Neural crest cell (in vitro differentiated cells): ENCODE measurements at regions not wholly inside any gene's neighbourhood (a gene's known extent, or its start where the extent isn't known, plus 50 kb on each side); places are given as distances from the start of the nearest gene placed in this dataset.

Experiments used
- DNase-seq: peaks from one replicate; pipeline ENCODE4 v3.0.0; 2021; ENCODE audit warnings: low read depth, mixed read lengths, low spot score
- H3K27ac Mint-ChIP-seq: one replicate; pipeline ENCODE4 v1.8.0; 2021; ENCODE audit warnings: mild to moderate bottlenecking, mixed read lengths; ENCODE audit not compliant: unreplicated experiment
- H3K27me3 Mint-ChIP-seq: 2 replicates; pipeline ENCODE4 v1.8.0; 2021; ENCODE audit warnings: low read depth, mild to moderate bottlenecking, mixed read lengths
- H3K36me3 Mint-ChIP-seq: 2 replicates; pipeline ENCODE4 v1.8.0; 2021; ENCODE audit warnings: low read depth, mild to moderate bottlenecking, mixed read lengths
- H3K4me1 Mint-ChIP-seq: 2 replicates; pipeline ENCODE4 v1.8.0; 2021; ENCODE audit warnings: mixed read lengths
- H3K4me3 Mint-ChIP-seq: one replicate; pipeline ENCODE4 v1.8.0; 2021; ENCODE audit warnings: mild to moderate bottlenecking, mixed read lengths
- H3K9me3 Mint-ChIP-seq: 2 replicates; pipeline ENCODE4 v1.8.0; 2021; ENCODE audit warnings: mixed read lengths
- CTCF ChIP-seq: fragments of 200-600 bp; sonication (generic); conservative IDR thresholded peaks from 2 replicates; pipeline ENCODE4 v1.5.0; 2021; ENCODE audit warnings: antibody characterized with exemption, mild to moderate bottlenecking

GRCh38 chr14:87869619-87870583 is 123.1 kb downstream of the GALC start:
- no peak overlapping the region for H3K4me3 Mint-ChIP-seq
- peaks cover under 1% of the 10 kb centered on the region for H3K4me1 Mint-ChIP-seq
- TF ChIP-seq CTCF: no peak
- no peak overlapping the region for H3K27ac Mint-ChIP-seq
- H3K9me3 Mint-ChIP-seq: peaks cover 3% of the 10 kb centered on the region
- H3K36me3 Mint-ChIP-seq: no peaks in the 10 kb centered on the region
- no peak for DNase-seq
- H3K27me3 Mint-ChIP-seq: no peaks in the 10 kb centered on the region

- TF ChIP-seq CTCF: no peak
- H3K4me3 Mint-ChIP-seq: no peak overlapping the region
- no peaks in the 10 kb centered on the region for H3K36me3 Mint-ChIP-seq
- H3K4me1 Mint-ChIP-seq: peaks cover 7% of the 10 kb centered on the region
- no peak overlapping the region for H3K27ac Mint-ChIP-seq
- no peaks in the 10 kb centered on the region for H3K27me3 Mint-ChIP-seq
- DNase-seq: no peak
- H3K9me3 Mint-ChIP-seq: peaks cover 3% of the 10 kb centered on the region
Observed at GRCh38 chr14:87868920-87869319, 124.1 kb downstream of the GALC start.

- Mint-ChIP-seq H3K27ac (no peak overlapping the region), H3K27me3 (no peaks in the 10 kb centered on the region), H3K36me3 (no peaks in the 10 kb centered on the region), H3K9me3 (peaks cover 3% of the 10 kb centered on the region), H3K4me1 (peaks cover 7% of the 10 kb centered on the region), H3K4me3 (no peak overlapping the region)
- no peak for DNase-seq
- no peak for TF ChIP-seq CTCF
Observed at GRCh38 chr14:87866116-87866515, 126.9 kb downstream of the GALC start.

GRCh38 chr14:87864356-87865270 is 128.4 kb downstream of the GALC start:
- peaks cover 7% of the 10 kb centered on the region for H3K4me1 Mint-ChIP-seq
- no peaks in the 10 kb centered on the region for H3K27me3 Mint-ChIP-seq

More at GRCh38 chr14:87864356-87865270, 128.4 kb downstream of the GALC start:
- no peak for DNase-seq
- Mint-ChIP-seq H3K4me3 (no peak overlapping the region), H3K9me3 (peaks cover 11% of the 10 kb centered on the region), H3K36me3 (no peaks in the 10 kb centered on the region), H3K27ac (peak overlapping the region; percentile 58)
- TF ChIP-seq CTCF: no peak
